Gastrocnemius medialis (tissue), 4 donors: ENCODE measurements at regions not wholly inside any gene's neighbourhood (a gene's known extent, or its start where the extent isn't known, plus 50 kb on each side); places are given as distances from the start of the nearest gene placed in this dataset.
"Not testable (repeated sequence)": the region's sequence is repeated elsewhere in the genome, so short reads cannot be mapped to it uniquely, and the experiment has no call there.

Experiments used
- ATAC-seq, 2 donors: fragments of 150-250 bp; one replicate each; pipeline ENCODE4 v1.9.1; 2016
- DNase-seq, 2 donors: peaks; one replicate each; pipeline ENCODE4 v3.0.0-alpha.2; 2019
- H3K27ac ChIP-seq, 4 donors: fragments of 200-600 bp; sonication (generic); 1 replicate in 1 of 4; 2 replicates in 3 of 4; pipeline ENCODE4 v1.5.1; 2016 to 2018; ENCODE audit warnings: mild to moderate bottlenecking in 2 of 4, moderate library complexity in 1 of 4
- H3K27me3 ChIP-seq, 3 donors: fragments of 200-600 bp; sonication (generic) in 2 of 3; 1 replicate in 1 of 3; 2 replicates in 2 of 3; pipeline versions ENCODE4 v1.5.1 to v1.6.0; 2016 to 2019; ENCODE audit warnings: mild to moderate bottlenecking in 1 of 3, moderate library complexity in 1 of 3
- H3K36me3 ChIP-seq, 2 donors: fragments of 200-600 bp; sonication (generic) in 1 of 2; one replicate each; pipeline ENCODE4 v1.5.1; 2017 to 2018
- H3K4me1 ChIP-seq, 2 donors: fragments of 200-600 bp; sonication (generic) in 1 of 2; one replicate each; pipeline ENCODE4 v1.5.1; 2016 to 2017; ENCODE audit warnings: mild to moderate bottlenecking in 2 of 2
- H3K4me3 ChIP-seq, 4 donors: fragments of 200-600 bp; sonication (generic) in 3 of 4; 1 replicate in 1 of 4; 2 replicates in 3 of 4; pipeline ENCODE4 v1.5.1; 2016 to 2019; ENCODE audit warnings: mild to moderate bottlenecking in 2 of 4
- H3K9me3 ChIP-seq, 3 donors: fragments of 200-600 bp; sonication (generic) in 2 of 3; 1 replicate in 1 of 3; 2 replicates in 2 of 3; pipeline ENCODE4 v1.5.1; 2016 to 2019
- POLR2A ChIP-seq, 2 donors: fragments of 450-650 bp; IDR thresholded peaks; one replicate each; pipeline ENCODE4 v1.6.1; 2017; ENCODE audit warnings: antibody characterized with exemption in 2 of 2, mild to moderate bottlenecking in 2 of 2, moderate library complexity in 2 of 2
- in situ Hi-C, 4 donors: fragments of 200-750 bp; cut with MboI; loops; one replicate each; pipeline versions ENCODE4 v1.15.0 to v1.8.0; 2017; ENCODE audit warnings: low sequenced_read_pairs in 4 of 4
- intact Hi-C: fragments of 100-400 bp; cut with DNase I; formaldehyde crosslinking; loops from one replicate; pipeline ENCODE4 v1.15.1; 2023; ENCODE audit warnings: low total_unique reads
- TF ChIP-seq, protein P1 (sequence below), 5 experiments: fragments of 450-650 bp in 3 of 5; fragments of 200-600 bp in 2 of 5; sonication (generic) in 2 of 5; IDR thresholded peaks in 4 of 5; conservative IDR thresholded peaks in 1 of 5; 1 replicate in 4 of 5; 2 replicates in 1 of 5; pipeline ENCODE4 v1.5.1; 2016 to 2019; ENCODE audit warnings: antibody characterized with exemption in 5 of 5, mild to moderate bottlenecking in 3 of 5, moderate library complexity in 3 of 5

DNA sequence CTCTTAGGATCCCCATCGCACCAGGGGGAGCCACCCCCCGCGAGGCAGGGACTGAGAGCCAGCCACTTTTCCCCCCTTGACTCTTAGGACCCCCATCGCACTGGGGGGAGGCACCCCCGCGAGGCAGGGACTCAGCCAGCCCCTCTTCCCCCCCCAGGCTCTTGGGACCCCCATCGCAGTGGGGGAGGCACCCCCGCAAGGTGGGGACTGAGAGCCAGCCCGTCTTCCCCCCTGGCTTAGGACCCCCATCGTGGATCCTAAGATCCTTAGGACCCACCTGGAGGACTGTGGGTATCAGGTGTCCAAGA, 365.2 kb upstream of the SPRY2 start:
- TF ChIP-seq, protein P1, sequence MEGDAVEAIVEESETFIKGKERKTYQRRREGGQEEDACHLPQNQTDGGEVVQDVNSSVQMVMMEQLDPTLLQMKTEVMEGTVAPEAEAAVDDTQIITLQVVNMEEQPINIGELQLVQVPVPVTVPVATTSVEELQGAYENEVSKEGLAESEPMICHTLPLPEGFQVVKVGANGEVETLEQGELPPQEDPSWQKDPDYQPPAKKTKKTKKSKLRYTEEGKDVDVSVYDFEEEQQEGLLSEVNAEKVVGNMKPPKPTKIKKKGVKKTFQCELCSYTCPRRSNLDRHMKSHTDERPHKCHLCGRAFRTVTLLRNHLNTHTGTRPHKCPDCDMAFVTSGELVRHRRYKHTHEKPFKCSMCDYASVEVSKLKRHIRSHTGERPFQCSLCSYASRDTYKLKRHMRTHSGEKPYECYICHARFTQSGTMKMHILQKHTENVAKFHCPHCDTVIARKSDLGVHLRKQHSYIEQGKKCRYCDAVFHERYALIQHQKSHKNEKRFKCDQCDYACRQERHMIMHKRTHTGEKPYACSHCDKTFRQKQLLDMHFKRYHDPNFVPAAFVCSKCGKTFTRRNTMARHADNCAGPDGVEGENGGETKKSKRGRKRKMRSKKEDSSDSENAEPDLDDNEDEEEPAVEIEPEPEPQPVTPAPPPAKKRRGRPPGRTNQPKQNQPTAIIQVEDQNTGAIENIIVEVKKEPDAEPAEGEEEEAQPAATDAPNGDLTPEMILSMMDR (IDR thresholded peaks at IDR 0.05 in 4 of 5, conservative IDR thresholded peaks at IDR 0.05 in 1 of 5): no peak
- TF ChIP-seq POLR2A (IDR thresholded peaks at IDR 0.05): no peak
- Histone ChIP-seq H3K9me3 (no peaks in the 10 kb centered on the region), H3K36me3 (no peaks in the 10 kb centered on the region), H3K27ac (no peak overlapping the region), H3K4me3 (no peak overlapping the region), H3K4me1 (no peaks in the 10 kb centered on the region), H3K27me3 (no peaks in the 10 kb centered on the region)
- no peak for DNase-seq
- in situ Hi-C loops (no loop called here), intact Hi-C loops (no loop called here)
- ATAC-seq: no peak

DNA sequence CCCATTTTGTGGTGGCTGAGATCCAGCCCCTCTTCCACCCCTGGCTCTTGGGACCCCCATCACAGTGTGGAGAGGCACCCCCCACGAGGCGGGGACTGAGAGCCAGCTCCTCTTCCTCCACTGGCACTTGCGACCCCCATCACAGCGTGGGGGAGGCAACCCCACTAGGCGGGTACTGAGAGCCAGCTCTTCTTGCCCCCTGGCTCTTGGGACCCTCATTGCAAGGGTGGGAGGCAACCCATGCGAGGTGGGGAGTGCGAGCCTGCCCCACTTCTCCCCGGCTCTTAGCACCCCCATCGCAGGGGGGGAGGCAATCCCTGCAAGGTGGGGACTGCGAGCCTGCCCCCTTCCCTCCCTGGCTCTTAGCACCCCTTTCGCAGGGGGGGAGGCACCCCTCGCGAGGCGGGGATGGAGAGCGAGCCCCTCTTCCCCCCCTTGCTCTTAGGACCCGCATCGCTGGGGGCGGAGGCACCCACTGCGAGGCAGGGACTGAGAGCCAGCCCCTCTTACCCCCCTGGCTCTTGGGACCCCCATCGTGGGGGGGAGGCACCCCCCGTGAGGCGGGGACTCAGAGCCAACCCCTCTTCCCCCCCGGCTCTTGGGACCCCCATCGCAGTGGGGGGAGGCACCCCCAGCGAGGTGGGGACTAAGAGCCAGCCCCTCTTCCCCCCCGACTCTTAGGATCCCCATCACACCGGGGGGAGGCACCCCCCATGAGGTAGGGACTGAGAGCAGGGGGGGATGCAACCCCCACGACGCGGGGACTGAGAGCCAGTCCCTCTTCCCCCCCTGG, 364.6 kb upstream of the SPRY2 start:
- TF ChIP-seq, protein P1 (IDR thresholded peaks at IDR 0.05 in 4 of 5, conservative IDR thresholded peaks at IDR 0.05 in 1 of 5): no peak
- TF ChIP-seq POLR2A (IDR thresholded peaks at IDR 0.05): no peak
- Histone ChIP-seq H3K27ac (no peak overlapping the region), H3K9me3 (no peaks in the 10 kb centered on the region), H3K27me3 (no peaks in the 10 kb centered on the region), H3K36me3 (no peaks in the 10 kb centered on the region), H3K4me3 (no peak overlapping the region), H3K4me1 (no peaks in the 10 kb centered on the region)
- ATAC-seq: no peak
- intact Hi-C loops (no loop called here), in situ Hi-C loops (no loop called here)
- DNase-seq: no peak

DNA sequence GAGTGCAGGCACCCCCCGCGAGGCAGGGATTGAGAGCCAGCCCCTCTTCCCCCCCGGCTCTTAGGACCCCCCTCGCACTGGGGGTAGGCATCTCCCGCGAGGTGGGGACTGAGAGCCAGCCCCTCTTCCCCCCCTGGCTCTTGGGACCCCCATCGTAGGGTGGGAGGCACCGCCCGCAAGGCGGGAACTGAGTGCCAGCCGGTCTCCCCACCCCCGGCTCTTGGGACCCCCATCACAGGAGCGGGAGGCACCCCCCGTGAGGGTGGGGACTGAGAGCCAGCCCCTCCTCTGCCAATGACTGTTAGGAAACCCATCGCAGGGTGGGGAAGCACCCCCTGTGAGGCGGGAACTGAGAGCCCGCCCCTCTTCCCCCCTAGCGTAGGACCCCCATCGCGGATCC, 363.4 kb upstream of the SPRY2 start:
- TF ChIP-seq, protein P1 (IDR thresholded peaks at IDR 0.05 in 4 of 5, conservative IDR thresholded peaks at IDR 0.05 in 1 of 5): no peak
- TF ChIP-seq POLR2A (IDR thresholded peaks at IDR 0.05): no peak
- H3K4me1 ChIP-seq: no peaks in the 10 kb centered on the region
- ATAC-seq (no peak), DNase-seq (no peak)
- H3K27me3 ChIP-seq: no peaks in the 10 kb centered on the region
- intact Hi-C loops (no loop called here), in situ Hi-C loops (no loop called here)
- no peaks in the 10 kb centered on the region for H3K9me3 ChIP-seq
- no peaks in the 10 kb centered on the region for H3K36me3 ChIP-seq
- no peak overlapping the region for H3K27ac ChIP-seq
- H3K4me3 ChIP-seq: no peak overlapping the region

DNA sequence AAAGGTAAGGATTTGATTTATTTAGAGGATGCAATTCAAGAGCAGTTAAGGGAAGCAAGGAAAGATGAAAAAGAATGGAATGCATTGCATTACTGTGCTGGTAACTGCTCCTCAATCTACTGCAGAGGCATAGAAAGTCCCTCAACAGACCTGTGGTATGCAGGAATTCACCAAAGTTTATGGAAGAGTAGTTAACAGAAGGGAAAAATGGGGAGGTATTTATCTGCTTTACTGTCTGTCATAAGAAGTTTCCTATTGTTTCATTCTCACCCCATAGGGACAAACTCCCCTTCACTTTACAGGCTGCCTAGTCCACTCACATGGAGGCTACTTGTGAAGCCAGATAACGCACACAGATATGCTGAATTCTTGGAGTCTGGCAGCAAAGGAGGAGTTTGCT, 354.9 kb upstream of the SPRY2 start:
- Histone ChIP-seq H3K27me3 (no peaks in the 10 kb centered on the region), H3K27ac (no peak overlapping the region), H3K36me3 (no peaks in the 10 kb centered on the region), H3K9me3 (no peaks in the 10 kb centered on the region), H3K4me3 (no peak overlapping the region), H3K4me1 (no peaks in the 10 kb centered on the region)
- ATAC-seq: no peak
- no peak for DNase-seq
- in situ Hi-C loops: no loop called here
- intact Hi-C loops: no loop called here
- TF ChIP-seq, protein P1 (IDR thresholded peaks at IDR 0.05 in 4 of 5, conservative IDR thresholded peaks at IDR 0.05 in 1 of 5): no peak
- no peak for TF ChIP-seq POLR2A (IDR thresholded peaks at IDR 0.05)

DNA sequence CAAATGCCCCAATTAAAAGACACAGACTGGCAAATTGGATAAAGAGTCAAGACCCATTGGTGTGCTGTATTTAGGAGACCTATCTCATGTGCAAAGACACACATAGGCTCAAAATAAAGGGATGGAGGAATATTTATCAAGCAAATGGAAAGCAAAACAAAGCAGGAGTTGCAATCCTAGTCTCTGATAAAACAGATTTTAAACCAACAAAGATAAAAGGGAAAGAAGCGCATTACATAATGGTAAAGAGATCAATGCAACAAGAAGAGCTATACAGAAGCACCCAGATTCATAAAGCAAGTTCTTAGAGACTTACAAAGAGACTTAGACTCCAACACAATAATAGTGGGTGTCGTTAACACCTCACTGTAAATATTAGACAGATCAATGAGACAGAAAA, 350.9 kb upstream of the SPRY2 start:
- in situ Hi-C loops, ATAC-seq, H3K9me3 ChIP-seq, H3K36me3 ChIP-seq, H3K4me1 ChIP-seq, DNase-seq, H3K4me3 ChIP-seq, H3K27ac ChIP-seq, H3K27me3 ChIP-seq, intact Hi-C loops: not testable (repeated sequence)
